SH-SY5Y (cell line): ENCODE measurements at regions not wholly inside any gene's neighbourhood (a gene's known extent, or its start where the extent isn't known, plus 50 kb on each side); places are given as distances from the start of the nearest gene placed in this dataset.

ENCODE experiments used
- GATA2 ChIP-seq: IDR thresholded peaks from 2 replicates; pipeline ENCODE4 v1.6.1; 2011; ENCODE audit warnings: mild to moderate bottlenecking, low read depth, low read length
- GATA3 ChIP-seq: IDR thresholded peaks from 2 replicates; pipeline ENCODE4 v1.6.1; 2011; ENCODE audit warnings: low read depth, mild to moderate bottlenecking, low read length, moderate library complexity

GRCh38 chr10:47160261-47160908, 139.6 kb upstream of the GDF10 start:
- TF ChIP-seq GATA3 (no peak), GATA2 (no peak)
